Activated gamma-delta T cell (primary cell): ENCODE measurements at regions not wholly inside any gene's neighbourhood (a gene's known extent, or its start where the extent isn't known, plus 50 kb on each side); places are given as distances from the start of the nearest gene placed in this dataset.
"Not testable (repeated sequence)": the region's sequence is repeated elsewhere in the genome, so short reads cannot be mapped to it uniquely, and the experiment has no call there.

Source experiments
- DNase-seq: peaks from one replicate; lab custom pipeline; 2025; lab: John Stamatoyannopoulos, UW

DNA sequence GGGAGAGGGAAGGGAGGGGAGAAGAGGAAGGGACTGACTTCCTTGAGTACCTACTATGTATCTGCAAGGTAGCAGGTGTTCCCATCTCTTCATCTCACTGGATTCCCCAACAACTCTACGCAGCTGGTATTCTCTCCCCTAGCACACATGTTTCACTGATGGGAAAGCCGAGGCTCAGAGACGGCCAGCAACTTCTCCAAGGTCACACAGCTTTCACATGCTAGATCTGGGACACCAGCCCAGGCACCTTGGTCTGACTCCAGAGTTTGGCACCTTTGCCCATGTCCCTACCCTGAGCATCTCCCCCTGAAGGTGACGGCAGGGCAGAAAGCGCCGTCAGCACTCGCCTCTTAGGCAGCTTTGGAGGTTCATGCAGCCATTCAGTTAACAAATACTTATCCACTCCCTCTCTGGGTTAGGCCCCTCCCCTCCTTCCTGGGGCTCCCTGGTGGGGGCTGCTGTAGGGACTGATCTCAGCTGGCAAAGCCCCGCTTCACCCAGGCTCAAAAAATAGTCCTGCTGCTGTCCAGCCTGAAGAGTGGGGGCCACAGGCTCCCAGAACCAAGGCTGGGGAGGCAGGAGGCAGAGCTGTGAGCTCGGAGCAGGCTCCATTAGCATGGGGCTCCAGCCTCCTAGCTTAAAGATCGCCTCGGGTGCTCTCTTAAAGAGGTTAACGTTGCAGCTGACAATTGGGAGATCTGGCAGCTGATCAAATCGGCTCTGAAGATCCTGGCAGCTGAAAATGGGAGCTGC is 79.4 kb downstream of the IGLL1 start:
- DNase-seq, result no peak

DNA sequence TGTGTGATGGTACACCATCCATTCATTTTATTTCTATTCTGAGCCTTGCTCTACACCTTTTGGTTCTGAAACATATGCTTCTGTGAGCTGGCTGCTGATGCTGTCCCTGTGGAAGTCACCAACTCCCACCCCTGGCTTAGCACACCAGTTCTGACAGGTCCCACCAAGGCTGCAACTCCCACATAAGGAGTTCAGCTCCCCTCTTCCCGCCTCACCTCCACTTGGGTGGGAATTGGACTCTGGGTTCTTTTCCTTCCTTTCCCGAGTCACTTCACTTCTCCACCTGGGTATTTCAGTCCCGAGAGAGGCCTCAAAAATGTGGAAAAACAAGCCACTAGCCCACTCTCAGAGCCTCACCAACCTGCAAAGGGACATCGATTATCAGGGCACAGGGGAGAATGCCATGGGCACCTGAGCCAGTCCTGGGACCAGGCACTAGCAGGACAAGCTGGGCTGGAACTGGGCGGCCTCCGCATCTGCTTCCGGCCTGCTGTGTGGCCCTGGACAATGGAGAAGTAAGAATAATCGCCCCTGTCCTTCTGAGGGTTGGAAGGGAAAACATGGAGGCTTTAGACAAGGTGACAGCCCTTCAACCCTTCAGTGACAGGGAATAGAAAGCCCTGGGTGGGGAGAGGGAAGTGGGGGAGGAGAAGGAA is 80.1 kb downstream of the IGLL1 start:
- DNase-seq, result no peak

DNA sequence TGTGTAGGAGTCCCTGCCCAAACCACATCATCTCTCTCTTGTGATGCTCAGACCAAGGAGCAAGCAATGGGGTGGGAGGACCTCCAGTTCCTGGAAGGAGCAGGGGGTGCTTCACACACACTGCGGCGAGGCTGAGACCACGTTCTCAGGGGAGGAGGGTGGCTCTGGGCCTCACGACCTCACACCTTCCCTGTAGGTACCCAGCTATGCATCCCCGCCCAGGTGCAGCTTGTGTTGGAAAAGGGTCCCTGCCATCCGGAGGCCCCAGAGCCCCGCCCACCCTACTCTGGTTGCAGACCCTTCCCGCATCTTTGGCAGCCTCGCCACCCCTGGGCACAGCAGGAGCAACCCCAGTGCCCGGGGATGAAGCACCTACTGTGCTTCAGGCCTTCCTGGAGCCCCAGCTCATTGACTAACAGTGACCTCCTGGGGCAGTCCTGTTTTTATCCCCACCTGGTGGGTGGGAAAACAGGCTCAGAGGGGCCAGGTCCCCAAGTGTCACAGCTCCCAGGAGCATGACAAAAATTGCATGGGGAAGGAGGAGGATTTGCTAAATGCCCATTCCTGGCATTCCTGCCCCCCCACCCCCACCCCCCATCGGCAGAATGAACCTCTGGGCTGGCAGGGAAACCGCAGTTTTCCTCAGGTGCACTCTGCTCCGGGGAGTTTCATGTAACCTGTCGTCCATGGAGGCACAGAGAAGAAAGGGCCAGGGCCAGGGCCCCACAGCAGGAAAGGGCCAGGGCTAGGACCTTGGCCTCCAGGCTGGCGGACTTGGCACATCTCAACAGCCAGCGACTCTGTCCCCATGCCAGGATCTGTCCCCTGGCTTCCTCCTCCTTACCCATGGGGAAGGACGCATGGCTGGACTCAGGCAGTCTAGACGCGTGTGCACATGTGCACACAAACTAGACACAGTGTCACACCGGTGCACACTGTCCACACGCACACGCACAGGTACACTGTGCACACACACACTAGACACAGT is 81.0 kb downstream of the IGLL1 start:
- no peak for DNase-seq

DNA sequence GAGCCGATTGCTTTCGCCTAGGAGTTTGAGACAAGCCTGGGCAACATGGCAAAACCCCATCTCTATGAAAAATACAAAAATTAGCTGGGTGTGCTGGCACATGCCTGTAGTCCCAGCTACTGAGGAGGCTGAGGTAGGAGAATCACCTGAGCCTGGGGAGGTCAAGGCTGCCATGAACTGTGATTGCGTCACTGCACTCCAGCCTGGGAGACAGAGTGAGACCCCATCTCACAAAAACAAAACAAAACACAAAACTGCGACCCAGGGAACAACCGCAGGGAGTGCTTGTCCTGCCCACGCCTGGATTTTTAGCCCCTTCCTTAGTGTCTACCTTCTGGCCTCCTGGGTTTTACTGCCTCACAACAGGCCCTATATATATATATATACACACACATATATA is 82.2 kb downstream of the IGLL1 start:
- not testable (repeated sequence) for DNase-seq

DNA sequence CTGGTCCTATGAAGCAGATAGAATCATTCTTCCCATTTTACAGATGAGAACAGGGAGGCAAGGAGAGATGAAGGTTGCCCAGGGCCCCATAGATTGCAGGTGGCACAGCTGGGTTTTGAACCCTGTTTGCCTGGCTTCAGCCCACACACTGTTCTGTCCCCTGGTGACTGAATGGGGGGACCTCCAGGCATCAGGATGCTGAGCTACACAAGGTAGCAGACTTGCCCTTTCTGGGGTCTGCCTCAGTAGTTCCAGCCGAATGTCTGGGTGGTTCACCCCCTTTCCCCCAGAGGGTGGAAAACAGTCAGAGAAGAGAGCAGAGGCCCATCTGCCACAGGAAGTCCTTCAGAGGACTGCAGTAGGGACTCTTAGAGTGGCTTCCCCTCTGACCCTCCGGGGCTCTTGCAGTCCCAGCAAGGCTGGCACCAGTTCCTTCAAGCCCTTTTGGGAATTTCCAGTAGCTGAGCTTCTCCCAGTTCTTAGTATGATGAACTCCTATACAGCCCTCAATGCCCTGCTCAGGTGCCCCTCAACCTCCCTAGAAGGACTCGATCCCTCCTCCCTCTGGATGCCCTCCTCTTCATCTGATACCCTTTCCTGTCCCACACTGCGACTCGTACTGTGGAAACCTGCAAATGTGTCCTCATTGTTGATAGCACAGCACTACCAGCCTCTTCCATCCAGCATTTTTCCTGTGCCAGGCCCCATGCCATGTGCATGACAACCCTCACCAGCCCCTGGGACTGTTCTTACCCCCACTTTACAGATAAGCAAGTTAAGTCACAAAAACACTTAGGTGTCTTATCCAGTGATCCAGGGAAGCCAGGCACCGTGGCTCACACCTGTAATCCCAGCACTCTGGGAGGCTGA is 82.8 kb downstream of the IGLL1 start:
- DNase-seq, result no peak

DNA sequence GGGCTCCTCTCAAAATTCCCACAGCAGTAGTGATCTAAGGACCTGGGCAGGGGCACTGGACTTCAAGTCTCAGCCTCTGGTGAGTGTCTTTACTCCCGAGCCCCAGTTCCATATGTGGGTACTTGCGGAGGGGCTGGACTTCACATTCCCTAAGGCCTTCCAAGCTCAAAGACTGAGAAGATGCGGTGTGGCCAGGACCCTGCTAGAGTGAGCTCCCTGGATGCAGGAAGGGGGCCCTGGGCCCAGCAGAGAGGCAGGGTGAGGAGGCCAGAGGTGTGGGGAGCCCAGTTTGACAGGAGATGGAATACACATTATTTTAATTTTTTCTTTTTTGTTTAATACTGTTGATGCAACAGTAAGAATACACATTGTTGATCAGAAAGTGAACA is 83.7 kb downstream of the IGLL1 start:
- no peak for DNase-seq

DNA sequence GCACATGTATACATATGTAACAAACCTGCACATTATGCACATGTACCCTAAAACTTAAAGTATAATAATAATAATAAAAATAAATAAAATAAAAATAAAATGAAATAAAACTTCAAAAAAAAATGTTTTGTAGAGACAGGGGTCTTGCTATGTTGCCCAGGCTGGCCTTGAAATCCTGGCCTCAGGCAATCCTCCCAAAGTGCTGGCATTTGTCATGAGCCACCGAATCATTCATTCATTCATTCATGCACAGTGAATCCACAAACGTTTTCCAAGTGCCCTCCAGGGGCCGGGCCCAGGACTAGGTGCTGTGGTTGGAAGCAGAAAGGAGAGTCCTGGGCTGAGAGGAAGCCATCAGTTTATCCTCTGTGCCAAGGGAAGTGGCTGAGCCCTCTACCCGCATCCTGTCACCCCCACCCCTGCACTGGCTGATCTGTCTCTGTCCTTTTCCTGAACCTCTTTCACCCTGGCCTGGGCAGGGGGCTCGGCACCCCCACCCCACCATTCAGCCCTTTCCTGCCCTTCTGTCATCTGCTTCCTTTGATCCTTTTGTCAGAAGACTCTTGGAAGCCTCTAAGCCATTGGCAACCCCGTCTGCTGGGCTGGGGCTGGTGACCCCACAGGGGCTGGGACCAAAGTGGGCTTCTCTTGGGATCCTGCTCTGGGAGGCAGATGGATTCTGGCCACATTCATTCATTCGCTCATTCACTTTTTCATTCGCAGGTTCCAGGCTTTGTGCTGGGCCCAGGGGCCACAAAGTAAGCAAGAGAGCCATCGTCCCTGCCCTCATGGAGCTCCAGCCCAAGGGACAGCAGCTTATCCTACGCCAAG is 84.3 kb downstream of the IGLL1 start:
- no peak for DNase-seq

DNA sequence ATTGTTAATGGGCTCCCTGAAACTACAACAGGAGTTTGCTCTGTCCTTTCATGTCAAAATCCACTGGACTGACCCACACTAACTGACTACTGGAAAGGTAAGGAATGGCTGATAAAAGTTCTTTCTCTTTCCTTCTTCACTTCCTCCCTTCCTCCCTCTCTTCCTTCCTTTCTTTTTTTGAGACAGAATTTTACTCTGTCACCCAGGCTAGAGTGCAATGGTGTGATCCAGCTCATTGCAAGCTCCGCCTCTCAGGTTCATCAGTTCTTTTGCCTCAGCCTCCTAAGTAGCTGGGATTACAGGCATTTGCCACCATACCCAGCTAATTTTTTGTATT is 85.2 kb downstream of the IGLL1 start:
- DNase-seq, result no peak

DNA sequence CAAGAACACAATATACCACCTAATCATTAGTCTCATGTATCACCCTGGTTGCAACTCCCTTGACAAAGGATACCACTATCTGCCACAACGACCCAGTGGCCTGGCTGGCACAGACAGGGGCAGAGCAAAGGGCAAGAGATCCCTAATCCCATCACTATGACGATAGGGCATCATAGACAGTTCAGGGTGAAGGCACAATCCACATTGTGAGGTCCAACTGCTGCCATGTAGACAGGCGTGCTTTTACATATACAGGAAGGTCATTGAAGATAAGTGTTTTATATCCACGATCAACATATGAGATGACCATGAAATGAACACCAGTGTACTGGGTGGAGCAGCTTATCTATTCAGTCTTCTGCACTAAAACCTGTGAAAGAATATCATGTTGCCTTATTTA is 94.6 kb downstream of the IGLL1 start:
- no peak for DNase-seq

DNA sequence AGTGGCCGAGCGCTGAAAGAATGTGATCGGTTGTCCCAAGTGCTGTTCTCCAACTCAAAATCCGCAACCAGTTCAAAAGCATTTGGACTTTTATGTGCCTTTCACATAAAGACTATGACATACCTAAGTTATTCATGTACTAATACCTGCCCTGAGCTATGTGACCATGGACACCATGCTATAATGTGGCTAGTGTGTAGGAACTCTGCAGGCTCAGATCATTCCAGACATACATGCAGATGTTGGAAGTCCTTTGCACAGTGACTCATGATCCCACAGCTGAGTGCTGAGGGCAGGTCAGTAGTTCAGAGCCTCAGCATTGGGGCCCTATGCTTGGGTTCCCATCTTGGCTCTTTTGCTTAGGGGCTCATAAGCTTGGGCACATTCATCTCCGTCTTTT is 95.4 kb downstream of the IGLL1 start:
- DNase-seq, result no peak

DNA sequence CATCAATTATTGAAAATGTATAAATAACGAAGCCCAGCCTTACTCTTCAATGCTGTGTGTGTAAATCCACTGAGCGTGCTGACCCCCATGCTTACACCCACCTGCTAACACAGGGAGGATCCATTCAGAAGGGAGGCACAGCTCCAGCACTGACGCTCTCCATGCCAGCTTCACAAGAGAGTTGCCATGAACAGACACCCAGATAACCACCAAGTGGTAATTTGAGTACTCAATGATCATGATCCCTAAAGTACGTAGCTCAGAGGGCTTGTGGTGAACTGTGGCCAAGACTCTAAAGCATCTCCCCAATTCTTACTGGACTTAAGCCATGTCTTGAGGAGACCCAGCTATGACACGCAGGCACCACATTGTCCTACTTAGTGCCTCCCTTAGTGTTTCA is 98.7 kb downstream of the IGLL1 start:
- DNase-seq, result no peak

DNA sequence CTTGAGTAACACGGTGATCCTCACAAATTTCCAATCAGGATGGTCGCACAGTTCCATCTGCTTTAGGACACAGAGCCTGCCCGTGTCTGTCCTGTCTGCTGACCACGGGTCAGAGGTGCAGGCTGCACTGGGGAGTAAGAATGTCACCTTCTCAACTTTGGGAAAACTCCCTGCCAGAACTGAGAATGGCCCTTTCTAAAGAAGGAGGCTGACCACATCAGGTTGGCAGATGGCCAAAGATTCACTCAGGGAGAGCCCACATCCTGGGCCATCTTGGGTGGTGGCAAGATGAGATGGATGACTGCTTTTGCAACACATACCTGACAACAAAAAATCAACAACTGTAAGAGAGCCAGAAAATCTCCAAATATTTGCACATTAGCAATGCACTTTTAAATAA is 101.9 kb downstream of the IGLL1 start:
- no peak for DNase-seq

DNA sequence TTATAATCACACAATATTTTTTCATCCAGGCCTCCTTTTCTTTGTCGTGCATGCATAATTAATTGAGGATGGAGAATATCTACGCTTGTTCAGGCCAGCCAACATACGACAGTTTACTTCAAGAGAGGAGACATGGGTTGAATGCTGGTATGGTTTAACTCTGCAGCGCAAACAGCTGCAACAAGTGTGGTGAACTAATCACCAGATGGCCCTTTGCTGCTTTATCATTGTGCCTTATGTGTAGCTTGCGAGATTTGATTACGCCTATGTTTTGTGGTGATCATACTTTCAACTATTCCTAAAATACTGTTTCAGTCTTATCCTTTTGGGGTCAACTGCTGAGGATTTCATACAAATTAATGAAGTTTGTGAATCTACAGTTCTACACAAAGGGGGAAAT is 105.6 kb downstream of the IGLL1 start:
- not testable (repeated sequence) for DNase-seq

DNA sequence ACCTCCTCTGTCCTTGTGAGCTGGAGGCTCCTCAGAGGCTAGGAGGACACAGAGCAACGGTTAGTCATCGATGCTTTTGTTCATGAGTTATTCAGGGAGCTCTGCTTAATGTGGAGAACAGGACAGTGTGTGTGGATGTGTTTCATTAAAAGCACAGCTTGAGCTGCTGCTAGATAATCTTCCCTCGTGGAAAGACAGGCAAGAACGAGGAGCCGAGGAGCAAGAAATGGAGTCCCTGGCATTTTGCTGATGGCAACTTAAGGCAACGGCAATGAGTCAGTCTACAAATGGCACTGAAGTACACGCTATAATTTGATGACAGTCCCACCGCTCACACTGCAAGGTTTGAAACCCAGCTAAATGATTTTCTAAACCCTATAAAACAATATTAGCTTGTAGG is 106.2 kb downstream of the IGLL1 start:
- no peak for DNase-seq

DNA sequence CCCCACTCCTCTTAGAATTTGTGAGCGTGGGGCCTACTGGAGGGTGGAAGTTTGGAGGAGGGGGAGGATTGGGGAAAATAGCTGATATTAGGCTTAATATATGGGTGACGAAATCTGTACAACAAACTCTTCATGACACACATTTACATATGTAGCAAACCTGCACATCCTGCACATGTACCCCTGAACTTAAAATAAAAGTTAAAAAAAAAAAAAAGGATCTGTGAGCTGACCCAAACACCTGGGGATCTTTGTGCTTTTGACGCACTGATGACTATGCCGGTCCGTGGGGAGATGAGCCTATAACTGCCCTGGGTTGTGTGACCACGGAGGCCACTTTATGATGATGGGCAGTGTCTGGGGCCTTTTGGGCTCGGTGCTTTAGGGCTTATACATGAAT is 107.7 kb downstream of the IGLL1 start:
- not testable (repeated sequence) for DNase-seq

DNA sequence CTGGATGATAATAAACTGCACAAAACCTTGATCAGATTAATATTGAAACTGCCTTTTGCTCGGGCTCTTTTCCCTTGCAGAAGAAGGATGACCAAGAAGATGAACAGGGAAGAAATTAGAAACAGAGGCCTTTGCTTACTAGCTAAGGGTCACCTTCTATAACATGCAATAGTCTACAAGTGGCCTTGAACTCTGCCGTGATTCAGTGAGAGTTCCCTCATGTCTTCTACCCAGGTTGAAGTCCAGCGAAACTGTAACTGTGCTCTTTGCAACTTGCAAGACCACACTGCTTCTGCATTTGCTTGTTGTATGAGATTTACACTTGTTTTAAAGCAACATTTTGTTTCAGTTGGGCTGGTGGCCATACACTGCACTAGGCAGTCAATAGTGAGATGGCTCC is 108.4 kb downstream of the IGLL1 start:
- DNase-seq, result no peak

DNA sequence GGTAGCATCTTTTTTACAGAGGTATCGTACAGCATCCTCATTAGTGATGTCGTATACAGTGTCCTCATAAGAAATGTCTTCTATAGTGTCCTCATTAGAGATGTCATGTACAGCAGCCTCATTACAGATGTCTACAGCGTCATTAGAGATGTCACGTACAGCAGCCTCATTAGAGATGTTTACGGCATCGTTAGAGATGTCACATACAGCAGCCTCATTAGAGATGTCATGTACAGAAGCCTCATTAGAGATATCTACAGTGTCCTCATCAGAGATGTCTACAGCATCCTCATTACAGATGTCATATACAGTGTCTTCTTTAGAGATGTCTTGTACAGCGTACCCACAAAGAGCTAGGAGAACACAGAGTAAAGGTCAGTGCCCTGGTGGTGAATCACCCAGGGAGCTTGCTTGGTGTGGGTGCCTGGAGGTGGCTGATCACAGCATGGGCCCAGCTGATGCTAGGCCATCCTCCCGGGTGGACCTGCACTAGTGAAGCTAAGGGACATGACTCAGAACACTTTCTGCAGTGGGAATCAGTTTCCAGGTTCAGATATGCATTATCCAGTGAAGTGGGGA is 109.2 kb downstream of the IGLL1 start:
- DNase-seq, result no peak

DNA sequence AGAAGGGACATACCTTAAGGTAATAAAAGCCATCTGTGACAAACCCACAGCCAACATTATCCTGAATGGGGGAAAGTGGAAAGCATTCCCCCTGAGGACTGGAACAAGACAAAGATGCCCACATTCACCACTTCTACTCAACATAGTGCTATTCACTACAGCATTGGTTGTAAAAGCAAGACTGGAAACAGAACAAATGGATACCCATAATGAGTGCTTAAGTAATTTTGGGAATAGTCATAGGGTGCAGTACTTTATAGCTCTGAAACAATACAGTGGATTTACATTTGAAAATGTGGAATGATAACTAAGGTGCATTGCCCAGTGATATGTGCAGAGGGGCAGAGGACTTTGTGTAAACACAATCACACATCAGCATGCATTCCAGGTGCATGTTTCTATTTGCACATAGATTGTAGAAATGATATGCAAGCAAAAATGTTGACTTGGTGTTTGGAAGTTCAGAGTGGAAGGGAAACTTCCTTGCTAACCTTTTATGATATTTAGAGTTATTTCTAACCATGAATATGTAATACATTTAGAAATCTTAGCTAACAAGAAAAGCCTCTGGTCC is 112.3 kb downstream of the IGLL1 start:
- no peak for DNase-seq

DNA sequence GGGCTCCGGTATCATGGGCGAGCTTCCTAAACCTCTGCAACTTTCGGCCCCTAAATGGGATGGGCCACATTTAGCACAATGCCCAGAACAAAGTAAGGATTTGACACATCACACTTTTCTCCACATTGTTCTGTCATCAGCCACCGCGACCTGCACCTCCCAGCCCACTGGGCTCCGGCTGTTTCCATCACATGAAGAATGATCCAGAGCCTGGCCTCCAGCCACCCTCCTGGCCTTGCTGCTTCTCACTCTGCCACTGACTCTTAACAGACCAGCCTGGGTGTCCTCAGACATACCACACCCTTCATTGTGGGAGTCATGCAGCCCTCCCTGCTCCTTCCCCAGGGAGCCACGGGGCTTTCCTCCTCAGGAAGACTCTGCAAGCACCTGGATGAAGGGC is 113.7 kb downstream of the IGLL1 start:
- DNase-seq, result no peak

DNA sequence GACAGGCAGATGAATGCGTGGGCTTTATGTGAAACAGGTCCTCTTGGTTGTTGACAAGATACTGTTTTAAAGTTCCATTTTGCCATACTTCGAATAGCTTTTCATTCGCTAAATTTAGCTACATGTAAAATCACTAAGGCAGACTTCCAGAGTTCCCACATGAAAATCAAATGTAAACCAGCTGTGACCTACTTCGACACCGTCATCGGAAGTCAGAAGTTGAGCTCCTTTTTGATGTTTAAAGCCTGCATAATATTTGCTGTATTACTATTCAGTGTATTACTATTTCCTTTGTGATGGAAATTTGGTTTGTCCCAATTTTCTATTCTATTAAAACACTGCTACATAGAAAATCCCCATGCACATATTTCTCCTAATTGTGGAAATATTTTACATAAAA is 115.3 kb downstream of the IGLL1 start:
- not testable (repeated sequence) for DNase-seq
